ENCODE measurements at regions not wholly inside any gene's neighbourhood (a gene's known extent, or its start where the extent isn't known, plus 50 kb on each side); places are given as distances from the start of the nearest gene placed in this dataset.

- TF ChIP-seq, protein P1, sequence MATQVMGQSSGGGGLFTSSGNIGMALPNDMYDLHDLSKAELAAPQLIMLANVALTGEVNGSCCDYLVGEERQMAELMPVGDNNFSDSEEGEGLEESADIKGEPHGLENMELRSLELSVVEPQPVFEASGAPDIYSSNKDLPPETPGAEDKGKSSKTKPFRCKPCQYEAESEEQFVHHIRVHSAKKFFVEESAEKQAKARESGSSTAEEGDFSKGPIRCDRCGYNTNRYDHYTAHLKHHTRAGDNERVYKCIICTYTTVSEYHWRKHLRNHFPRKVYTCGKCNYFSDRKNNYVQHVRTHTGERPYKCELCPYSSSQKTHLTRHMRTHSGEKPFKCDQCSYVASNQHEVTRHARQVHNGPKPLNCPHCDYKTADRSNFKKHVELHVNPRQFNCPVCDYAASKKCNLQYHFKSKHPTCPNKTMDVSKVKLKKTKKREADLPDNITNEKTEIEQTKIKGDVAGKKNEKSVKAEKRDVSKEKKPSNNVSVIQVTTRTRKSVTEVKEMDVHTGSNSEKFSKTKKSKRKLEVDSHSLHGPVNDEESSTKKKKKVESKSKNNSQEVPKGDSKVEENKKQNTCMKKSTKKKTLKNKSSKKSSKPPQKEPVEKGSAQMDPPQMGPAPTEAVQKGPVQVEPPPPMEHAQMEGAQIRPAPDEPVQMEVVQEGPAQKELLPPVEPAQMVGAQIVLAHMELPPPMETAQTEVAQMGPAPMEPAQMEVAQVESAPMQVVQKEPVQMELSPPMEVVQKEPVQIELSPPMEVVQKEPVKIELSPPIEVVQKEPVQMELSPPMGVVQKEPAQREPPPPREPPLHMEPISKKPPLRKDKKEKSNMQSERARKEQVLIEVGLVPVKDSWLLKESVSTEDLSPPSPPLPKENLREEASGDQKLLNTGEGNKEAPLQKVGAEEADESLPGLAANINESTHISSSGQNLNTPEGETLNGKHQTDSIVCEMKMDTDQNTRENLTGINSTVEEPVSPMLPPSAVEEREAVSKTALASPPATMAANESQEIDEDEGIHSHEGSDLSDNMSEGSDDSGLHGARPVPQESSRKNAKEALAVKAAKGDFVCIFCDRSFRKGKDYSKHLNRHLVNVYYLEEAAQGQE (IDR thresholded peaks at IDR 0.05; ENCODE audit: unreplicated experiment) = no peak
Observed at GRCh38 chr2:53423465-53423864, 344.1 kb upstream of the CHAC2 start (continued).

DNA sequence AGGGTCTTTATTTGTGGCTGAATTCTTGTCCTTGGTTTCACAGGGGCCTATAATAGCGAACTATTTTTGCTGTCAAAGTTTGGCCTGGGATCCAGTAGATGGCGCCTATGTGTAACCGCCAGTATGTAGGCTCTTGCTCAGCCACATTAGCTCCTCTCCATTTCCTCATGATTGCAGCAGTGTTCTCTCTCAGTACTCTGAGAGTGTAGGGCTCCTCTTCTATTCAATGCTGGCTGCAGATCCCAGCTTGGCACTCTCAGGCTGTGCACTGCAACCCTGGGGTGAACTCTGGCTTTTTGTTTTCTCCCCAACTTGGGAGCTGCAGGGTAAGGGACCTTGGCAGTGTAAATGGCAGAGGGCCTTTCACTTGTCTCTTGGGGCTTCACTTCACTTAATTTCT is 344.6 kb upstream of the CHAC2 start:
- Histone ChIP-seq H3K4me3 (no peak overlapping the region), H2AFZ (peak overlapping the region; percentile 24), H3K36me3 (ENCODE audit: insufficient read depth) (no peaks in the 10 kb centered on the region), H3K9me2 (ENCODE audit: insufficient read depth) (no peaks in the 10 kb centered on the region; the same call in 1 of the 2 replicates), H3K4me1 (ENCODE audit: insufficient read depth) (no peaks in the 10 kb centered on the region), H3K79me2 (replicated peaks; ENCODE audit: insufficient read depth) (no peaks in the 10 kb centered on the region), H3K27ac (ENCODE audit: low read depth) (no peak overlapping the region), H3F3A (replicated peaks; ENCODE audit: low read depth) (no peaks in the 10 kb centered on the region), H4K20me1 (replicated peaks; ENCODE audit: insufficient read depth) (no peaks in the 10 kb centered on the region), H3K27me3 (ENCODE audit: insufficient read depth) (no peaks in the 10 kb centered on the region), H3K4me2 (no peak overlapping the region)
- H3K36me3 Mint-ChIP-seq (ENCODE audit: low read depth) = peaks cover 11% of the 10 kb centered on the region
- peaks cover 2% of the 10 kb centered on the region; the same call in 1 of the 3 replicates for H3K4me1 Mint-ChIP-seq
- ATAC-seq (peak; percentile 99), DNase-seq (ENCODE audit: low spot score) (peak; percentile 77)
- H3K27ac Mint-ChIP-seq = no peak overlapping the region
- H3K27me3 Mint-ChIP-seq (ENCODE audit: insufficient read depth, low read depth, poor library complexity) = peaks cover 4% of the 10 kb centered on the region
- H3K9me3 Mint-ChIP-seq = peaks cover 13% of the 10 kb centered on the region
- no peak overlapping the region for H3K4me3 Mint-ChIP-seq
- no peak for TF ChIP-seq CREB1 (CRISPR knock-in tag; IDR thresholded peaks at IDR 0.05; ENCODE audit: low read depth)
- TF ChIP-seq, protein P2, sequence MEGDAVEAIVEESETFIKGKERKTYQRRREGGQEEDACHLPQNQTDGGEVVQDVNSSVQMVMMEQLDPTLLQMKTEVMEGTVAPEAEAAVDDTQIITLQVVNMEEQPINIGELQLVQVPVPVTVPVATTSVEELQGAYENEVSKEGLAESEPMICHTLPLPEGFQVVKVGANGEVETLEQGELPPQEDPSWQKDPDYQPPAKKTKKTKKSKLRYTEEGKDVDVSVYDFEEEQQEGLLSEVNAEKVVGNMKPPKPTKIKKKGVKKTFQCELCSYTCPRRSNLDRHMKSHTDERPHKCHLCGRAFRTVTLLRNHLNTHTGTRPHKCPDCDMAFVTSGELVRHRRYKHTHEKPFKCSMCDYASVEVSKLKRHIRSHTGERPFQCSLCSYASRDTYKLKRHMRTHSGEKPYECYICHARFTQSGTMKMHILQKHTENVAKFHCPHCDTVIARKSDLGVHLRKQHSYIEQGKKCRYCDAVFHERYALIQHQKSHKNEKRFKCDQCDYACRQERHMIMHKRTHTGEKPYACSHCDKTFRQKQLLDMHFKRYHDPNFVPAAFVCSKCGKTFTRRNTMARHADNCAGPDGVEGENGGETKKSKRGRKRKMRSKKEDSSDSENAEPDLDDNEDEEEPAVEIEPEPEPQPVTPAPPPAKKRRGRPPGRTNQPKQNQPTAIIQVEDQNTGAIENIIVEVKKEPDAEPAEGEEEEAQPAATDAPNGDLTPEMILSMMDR (conservative IDR thresholded peaks at IDR 0.05; ENCODE audit: low read depth in 2 of 2) = peak; percentile 80 to 89

DNA sequence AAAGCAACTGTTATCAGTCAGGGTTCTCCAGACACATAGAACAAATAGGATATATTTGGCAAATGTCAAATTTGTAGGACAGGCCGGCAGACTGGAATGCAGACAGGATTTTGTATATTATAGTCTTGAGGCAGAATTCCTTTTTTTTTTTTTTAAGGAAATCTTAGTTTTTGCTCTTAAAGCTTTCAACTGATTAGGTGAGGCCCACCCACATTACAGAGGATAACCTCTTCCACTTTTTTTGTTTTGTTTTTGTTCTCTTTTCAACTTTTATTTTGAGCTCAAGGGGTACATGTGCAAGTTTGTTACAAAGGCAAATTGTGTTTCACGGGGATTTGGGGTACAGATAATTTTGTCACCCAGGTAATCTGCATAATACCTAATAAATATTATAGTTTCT is 350.2 kb upstream of the CHAC2 start:
- H2AFZ ChIP-seq = no peak overlapping the region
- no peak for ATAC-seq
- H3K27ac ChIP-seq (ENCODE audit: low read depth) = no peak overlapping the region
- no peaks in the 10 kb centered on the region for H3K79me2 ChIP-seq (replicated peaks; ENCODE audit: insufficient read depth)
- H4K20me1 ChIP-seq (replicated peaks; ENCODE audit: insufficient read depth) = no peaks in the 10 kb centered on the region
- no peak overlapping the region for H3K27ac Mint-ChIP-seq
- H3K27me3 Mint-ChIP-seq (ENCODE audit: insufficient read depth, low read depth, poor library complexity) = no peaks in the 10 kb centered on the region
- no peaks in the 10 kb centered on the region for H3K36me3 ChIP-seq (ENCODE audit: insufficient read depth)
- H3K4me3 ChIP-seq = no peak overlapping the region
- H3K4me1 ChIP-seq (ENCODE audit: insufficient read depth) = no peaks in the 10 kb centered on the region
- H3F3A ChIP-seq (replicated peaks; ENCODE audit: low read depth) = no peaks in the 10 kb centered on the region
- H3K4me3 Mint-ChIP-seq = no peak overlapping the region
- peaks cover 9% of the 10 kb centered on the region; the same call in 2 of the 3 replicates for H3K9me3 Mint-ChIP-seq
- H3K36me3 Mint-ChIP-seq (ENCODE audit: low read depth) = peaks cover 3% of the 10 kb centered on the region; the same call in 2 of the 3 replicates
- no peaks in the 10 kb centered on the region for H3K9me2 ChIP-seq (ENCODE audit: insufficient read depth)
- H3K4me1 Mint-ChIP-seq = no peaks in the 10 kb centered on the region
- H3K27me3 ChIP-seq (ENCODE audit: insufficient read depth) = no peaks in the 10 kb centered on the region
- H3K4me2 ChIP-seq = no peak overlapping the region
- no peak for DNase-seq (ENCODE audit: low spot score)
- TF ChIP-seq ZNF331 (CRISPR knock-in tag; IDR thresholded peaks at IDR 0.05; ENCODE audit: low read depth) (no peak), POLR2AphosphoS5 (IDR thresholded peaks at IDR 0.05; ENCODE audit: low read depth) (no peak)
- TF ChIP-seq, protein P1 (IDR thresholded peaks at IDR 0.05; ENCODE audit: unreplicated experiment) = no peak

Measured in GM23338 (cell line).